Uterus (tissue), 3 donors: ENCODE measurements at regions not wholly inside any gene's neighbourhood (a gene's known extent, or its start where the extent isn't known, plus 50 kb on each side); places are given as distances from the start of the nearest gene placed in this dataset.

Experiments
- DNase-seq, 2 donors: peaks; one replicate each; pipeline ENCODE4 v3.0.0-alpha.2; 2019 to 2020
- H3K27ac ChIP-seq, 2 donors: fragments of 200-600 bp; sonication (generic); 1 replicate in 1 of 2; 2 replicates in 1 of 2; pipeline ENCODE4 v1.5.1; 2016 to 2018
- H3K27me3 ChIP-seq, 2 donors: fragments of 200-600 bp; sonication (generic); one replicate each; pipeline ENCODE4 v1.5.1; 2018 to 2019; ENCODE audit warnings: control low read depth in 1 of 2
- H3K36me3 ChIP-seq, 2 donors: fragments of 200-600 bp; sonication (generic); one replicate each; pipeline ENCODE4 v1.5.1; 2019; ENCODE audit warnings: control low read depth in 1 of 2
- H3K4me1 ChIP-seq, 2 donors: fragments of 200-600 bp; sonication (generic); one replicate each; pipeline ENCODE4 v1.5.1; 2018 to 2019; ENCODE audit warnings: control low read depth in 1 of 2
- H3K4me3 ChIP-seq, 2 donors: fragments of 200-600 bp; sonication (generic); 1 replicate in 1 of 2; 2 replicates in 1 of 2; pipeline ENCODE4 v1.5.1; 2018 to 2019; ENCODE audit warnings: mild to moderate bottlenecking in 1 of 2
- H3K9me3 ChIP-seq, 2 donors: fragments of 200-600 bp; sonication (generic); one replicate each; pipeline ENCODE4 v1.5.1; 2019; ENCODE audit warnings: control low read depth in 1 of 2
- CTCF ChIP-seq, 4 experiments: fragments of 200-600 bp in 2 of 4; fragments of 450-650 bp in 2 of 4; sonication (generic) in 2 of 4; IDR thresholded peaks; one replicate each; pipeline ENCODE4 v1.5.1; 2016 to 2019; ENCODE audit warnings: antibody characterized with exemption in 4 of 4, mild to moderate bottlenecking in 2 of 4, moderate library complexity in 1 of 4
- POLR2A ChIP-seq, 2 donors: fragments of 450-650 bp; IDR thresholded peaks; one replicate each; pipeline ENCODE4 v1.6.1; 2016; ENCODE audit warnings: antibody characterized with exemption in 2 of 2, mild to moderate bottlenecking in 1 of 2, moderate library complexity in 1 of 2
- intact Hi-C: fragments of 100-400 bp; cut with DNase I; formaldehyde crosslinking; loops from one replicate; pipeline ENCODE4 v1.15.1; 2023; ENCODE audit warnings: low total_unique reads
- donor health status: DM: yes; HTN: yes; CAD: no.

GRCh38 chr1:148296511-148296910 is 144.4 kb upstream of the NBPF11 start:
- Histone ChIP-seq H3K27me3 (no peaks in the 10 kb centered on the region), H3K27ac (no peak overlapping the region)
- DNase-seq, result no peak

GRCh38 chr1:148294116-148294807 is 142.2 kb upstream of the NBPF11 start:
- no peak overlapping the region for H3K27ac ChIP-seq
- no peak for DNase-seq
- TF ChIP-seq CTCF (IDR thresholded peaks at IDR 0.05) (no peak), POLR2A (IDR thresholded peaks at IDR 0.05) (no peak)
- no peaks in the 10 kb centered on the region for H3K4me1 ChIP-seq
- H3K27me3 ChIP-seq, result no peaks in the 10 kb centered on the region
- intact Hi-C loops, result no loop called here
- H3K4me3 ChIP-seq, result no peak overlapping the region
- H3K36me3 ChIP-seq, result no peaks in the 10 kb centered on the region
- no peaks in the 10 kb centered on the region for H3K9me3 ChIP-seq

More at GRCh38 chr1:148296511-148296910, 144.4 kb upstream of the NBPF11 start:
- H3K9me3 ChIP-seq, result no peaks in the 10 kb centered on the region
- H3K4me1 ChIP-seq, result no peaks in the 10 kb centered on the region
- H3K36me3 ChIP-seq, result no peaks in the 10 kb centered on the region
- no peak overlapping the region for H3K4me3 ChIP-seq
- no peak for TF ChIP-seq POLR2A (IDR thresholded peaks at IDR 0.05)
- no peak for TF ChIP-seq CTCF (IDR thresholded peaks at IDR 0.05)
- intact Hi-C loops, result no loop called here

GRCh38 chr1:148293651-148294050 is 141.6 kb upstream of the NBPF11 start:
- Histone ChIP-seq H3K4me3 (no peak overlapping the region), H3K36me3 (no peaks in the 10 kb centered on the region), H3K9me3 (no peaks in the 10 kb centered on the region), H3K4me1 (no peaks in the 10 kb centered on the region), H3K27ac (no peak overlapping the region), H3K27me3 (no peaks in the 10 kb centered on the region)
- intact Hi-C loops, result no loop called here
- no peak for DNase-seq
- no peak for TF ChIP-seq POLR2A (IDR thresholded peaks at IDR 0.05)

GRCh38 chr1:148292915-148293314 is 140.8 kb upstream of the NBPF11 start:
- intact Hi-C loops, result no loop called here
- TF ChIP-seq CTCF (IDR thresholded peaks at IDR 0.05) (no peak), POLR2A (IDR thresholded peaks at IDR 0.05) (no peak)

GRCh38 chr1:148290881-148291280 is 138.8 kb upstream of the NBPF11 start:
- intact Hi-C loops, result no loop called here
- no peak for DNase-seq
- no peaks in the 10 kb centered on the region for H3K27me3 ChIP-seq
- H3K9me3 ChIP-seq, result no peaks in the 10 kb centered on the region
- H3K27ac ChIP-seq, result no peak overlapping the region
- H3K4me1 ChIP-seq, result no peaks in the 10 kb centered on the region
- TF ChIP-seq CTCF (IDR thresholded peaks at IDR 0.05), result no peak
- no peak for TF ChIP-seq POLR2A (IDR thresholded peaks at IDR 0.05)
- no peaks in the 10 kb centered on the region for H3K36me3 ChIP-seq
- H3K4me3 ChIP-seq, result no peak overlapping the region

More at GRCh38 chr1:148292915-148293314, 140.8 kb upstream of the NBPF11 start:
- Histone ChIP-seq H3K9me3 (no peaks in the 10 kb centered on the region), H3K4me1 (no peaks in the 10 kb centered on the region), H3K36me3 (no peaks in the 10 kb centered on the region), H3K27me3 (no peaks in the 10 kb centered on the region), H3K27ac (no peak overlapping the region), H3K4me3 (no peak overlapping the region)
- no peak for DNase-seq
